HCT116 (cell line): ENCODE measurements at regions not wholly inside any gene's neighbourhood (a gene's known extent, or its start where the extent isn't known, plus 50 kb on each side); places are given as distances from the start of the nearest gene placed in this dataset.

Source experiments
- ATF3 ChIP-seq: IDR thresholded peaks from 2 replicates; pipeline ENCODE4 v1.6.1; 2012
- CTCF ChIP-seq, 3 experiments: fragments of 200-600 bp in 1 of 3; sonication (generic) in 1 of 3; IDR thresholded peaks in 2 of 3; conservative IDR thresholded peaks in 1 of 3; 2 replicates each; pipeline ENCODE4 v1.5.1; 2012 to 2017; ENCODE audit warnings: low read depth in 2 of 3, low read length in 2 of 3, antibody characterized with exemption in 1 of 3, borderline replicate concordance in 1 of 3, control low read depth in 1 of 3, mild to moderate bottlenecking in 1 of 3, mixed read lengths in 1 of 3, mixed run types in 1 of 3, moderate library complexity in 1 of 3; ENCODE audit not compliant: insufficient read depth in 1 of 3
- EGR1 ChIP-seq: IDR thresholded peaks from 2 replicates; pipeline ENCODE4 v1.6.1; 2012; ENCODE audit warnings: low read depth
- EZH2 ChIP-seq: fragments of 200-600 bp; sonication (generic); IDR thresholded peaks from 2 replicates; pipeline ENCODE4 v1.6.1; 2017; ENCODE audit warnings: antibody characterized with exemption, mixed run types
- FOSL1 ChIP-seq: IDR thresholded peaks from 2 replicates; pipeline ENCODE4 v1.6.1; 2012; ENCODE audit warnings: low read depth
- JUND ChIP-seq: IDR thresholded peaks from 2 replicates; pipeline ENCODE4 v1.6.1; 2012
- POLR2A ChIP-seq: IDR thresholded peaks from 2 replicates; pipeline ENCODE4 v1.7.0; 2011; ENCODE audit warnings: borderline replicate concordance; ENCODE audit not compliant: insufficient read depth, insufficient read length; ENCODE audit errors: extremely low read depth
- POLR2AphosphoS5 ChIP-seq: IDR thresholded peaks from 2 replicates; pipeline ENCODE4 v1.6.1; 2011; ENCODE audit warnings: mild to moderate bottlenecking, low read depth, low read length, moderate library complexity
- REST ChIP-seq: IDR thresholded peaks from 2 replicates; pipeline ENCODE4 v1.6.1; 2012; ENCODE audit warnings: low read depth
- SRF ChIP-seq: IDR thresholded peaks from 2 replicates; pipeline ENCODE4 v1.6.1; 2012; ENCODE audit warnings: low read depth
- TCF7L2 ChIP-seq: IDR thresholded peaks from 2 replicates; pipeline ENCODE4 v1.7.0; 2011; ENCODE audit warnings: borderline replicate concordance, inconsistent platforms; ENCODE audit not compliant: insufficient read depth, insufficient read length; ENCODE audit errors: extremely low read depth
- ZFX ChIP-seq: fragments of 450-650 bp; IDR thresholded peaks from 2 replicates; pipeline ENCODE4 v1.6.1; 2017
- ZNF274 ChIP-seq: fragments of 200-500 bp; sonication (Bioruptor generic); IDR thresholded peaks from 2 replicates; pipeline ENCODE4 v1.6.1; 2014; ENCODE audit warnings: mild to moderate bottlenecking, low read depth, low read length, inconsistent platforms
- TF ChIP-seq, protein P1 (sequence below): IDR thresholded peaks from 2 replicates; pipeline ENCODE4 v1.6.1; 2011; ENCODE audit warnings: mild to moderate bottlenecking, low read length, moderate library complexity; ENCODE audit not compliant: insufficient replicate concordance; ENCODE audit errors: extremely low read depth

GRCh38 chr1:55559842-55560241 is 344.7 kb upstream of the USP24 start:
- TF ChIP-seq CTCF (IDR thresholded peaks at IDR 0.05 in 2 of 3, conservative IDR thresholded peaks at IDR 0.05 in 1 of 3; ENCODE audit: borderline replicate concordance in 1 of 3, insufficient read depth in 1 of 3, low read depth in 2 of 3, low read length in 2 of 3): no peak
- TF ChIP-seq POLR2AphosphoS5: no peak
- TF ChIP-seq EZH2: no peak
- TF ChIP-seq POLR2A: no peak
- no peak for TF ChIP-seq ZFX
- TF ChIP-seq ZNF274: no peak
- TF ChIP-seq TCF7L2: no peak
- no peak for TF ChIP-seq FOSL1
- TF ChIP-seq SRF: no peak
- TF ChIP-seq ATF3: no peak
- no peak for TF ChIP-seq JUND
- TF ChIP-seq EGR1: no peak
- TF ChIP-seq, protein P1, sequence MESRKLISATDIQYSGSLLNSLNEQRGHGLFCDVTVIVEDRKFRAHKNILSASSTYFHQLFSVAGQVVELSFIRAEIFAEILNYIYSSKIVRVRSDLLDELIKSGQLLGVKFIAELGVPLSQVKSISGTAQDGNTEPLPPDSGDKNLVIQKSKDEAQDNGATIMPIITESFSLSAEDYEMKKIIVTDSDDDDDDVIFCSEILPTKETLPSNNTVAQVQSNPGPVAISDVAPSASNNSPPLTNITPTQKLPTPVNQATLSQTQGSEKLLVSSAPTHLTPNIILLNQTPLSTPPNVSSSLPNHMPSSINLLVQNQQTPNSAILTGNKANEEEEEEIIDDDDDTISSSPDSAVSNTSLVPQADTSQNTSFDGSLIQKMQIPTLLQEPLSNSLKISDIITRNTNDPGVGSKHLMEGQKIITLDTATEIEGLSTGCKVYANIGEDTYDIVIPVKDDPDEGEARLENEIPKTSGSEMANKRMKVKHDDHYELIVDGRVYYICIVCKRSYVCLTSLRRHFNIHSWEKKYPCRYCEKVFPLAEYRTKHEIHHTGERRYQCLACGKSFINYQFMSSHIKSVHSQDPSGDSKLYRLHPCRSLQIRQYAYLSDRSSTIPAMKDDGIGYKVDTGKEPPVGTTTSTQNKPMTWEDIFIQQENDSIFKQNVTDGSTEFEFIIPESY: no peak
- no peak for TF ChIP-seq REST
